HPDE6-E6E7 (cell line): ENCODE measurements at regions not wholly inside any gene's neighbourhood (a gene's known extent, or its start where the extent isn't known, plus 50 kb on each side); places are given as distances from the start of the nearest gene placed in this dataset.

Experiments
- DNase-seq: peaks from one replicate; pipeline ENCODE4 v3.0.0; 2011; ENCODE audit warnings: missing footprints; ENCODE audit errors: extremely low spot score

DNA sequence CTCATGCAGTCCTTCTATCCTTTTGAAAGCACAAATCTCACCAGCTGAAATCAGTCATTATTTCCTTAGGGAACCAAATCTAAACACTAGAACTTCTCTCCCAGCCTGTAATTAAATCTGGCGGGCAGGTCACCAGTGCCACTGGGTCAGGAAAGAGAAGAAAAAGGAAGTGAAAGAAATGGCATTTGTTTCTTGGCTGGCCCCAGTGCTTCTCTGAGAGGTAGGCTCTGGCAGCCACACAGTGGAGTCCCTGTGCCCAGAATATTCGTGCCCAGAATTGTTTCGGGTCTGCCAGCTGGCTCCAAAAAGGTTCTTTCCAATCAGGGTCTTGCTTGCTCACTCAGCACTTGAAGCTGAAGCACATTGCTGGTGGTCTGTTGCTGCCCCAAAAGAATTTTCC lies 133.9 kb upstream of the MTAP start:
- no peak for DNase-seq

GRCh38 chr9:21669701-21670100 lies 132.7 kb upstream of the MTAP start:
- no peak for DNase-seq

- DNase-seq = no peak
Measured at GRCh38 chr9:21670374-21670773, 132.1 kb upstream of the MTAP start.

DNA sequence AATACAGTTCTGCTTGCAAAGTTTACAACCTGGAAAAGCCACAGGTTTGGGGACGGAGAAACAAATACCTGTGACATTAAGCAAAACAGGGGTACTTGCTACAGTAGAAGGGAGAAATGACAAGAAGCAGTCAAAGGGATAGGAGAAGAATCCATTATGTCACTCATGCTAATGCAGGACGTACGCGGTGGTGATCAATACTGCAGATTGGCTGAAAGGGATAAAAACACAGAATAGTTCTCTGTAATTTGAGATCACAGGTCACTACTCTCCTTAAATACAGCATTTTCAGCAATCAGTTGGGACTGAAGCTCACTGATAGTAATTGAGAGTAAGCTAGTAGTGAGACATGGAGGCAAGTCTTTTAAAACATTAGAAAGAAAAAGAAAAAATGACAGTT lies 130.3 kb upstream of the MTAP start:
- no peak for DNase-seq

DNA sequence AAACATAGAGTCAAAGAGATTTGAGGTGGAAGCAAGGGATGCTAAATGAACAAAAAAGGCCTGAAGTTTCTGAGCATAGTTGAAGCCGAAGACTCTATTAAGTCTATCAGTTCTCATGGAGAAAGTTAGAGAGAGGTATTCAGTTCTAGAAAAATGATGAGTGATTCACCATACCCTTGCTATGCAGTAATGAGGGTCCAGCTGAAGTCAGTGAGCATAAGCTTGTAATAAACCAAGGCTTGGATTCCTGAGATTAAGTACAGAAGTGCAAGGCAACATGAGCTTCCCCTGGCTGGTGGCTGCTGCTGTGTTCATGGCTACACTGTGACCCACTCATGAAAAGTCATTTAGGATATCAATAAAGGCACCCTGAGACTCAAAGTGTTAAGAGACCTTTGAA lies 129.7 kb upstream of the MTAP start:
- no peak for DNase-seq

GRCh38 chr9:21674894-21675293 lies 127.5 kb upstream of the MTAP start:
- peak; percentile 39 for DNase-seq

DNA sequence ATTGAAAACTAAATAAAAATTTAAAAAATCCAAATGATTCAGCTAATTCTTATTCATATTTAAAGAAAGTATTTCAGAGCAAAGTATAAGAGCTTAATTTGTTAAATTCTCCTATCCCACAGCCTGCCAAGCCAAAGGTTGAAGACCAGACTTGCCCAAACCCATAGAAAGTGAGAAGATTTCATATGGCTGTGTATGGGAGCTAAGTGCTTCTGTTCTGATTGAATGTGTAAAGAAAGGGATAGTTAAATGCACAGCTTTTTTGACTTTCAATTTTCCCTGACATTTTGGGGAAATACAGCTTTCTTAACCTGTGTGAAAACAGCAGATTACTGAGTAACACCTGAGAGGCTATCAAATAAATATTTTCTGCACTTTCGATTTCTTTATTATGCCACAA lies 125.0 kb upstream of the MTAP start:
- no peak for DNase-seq

DNA sequence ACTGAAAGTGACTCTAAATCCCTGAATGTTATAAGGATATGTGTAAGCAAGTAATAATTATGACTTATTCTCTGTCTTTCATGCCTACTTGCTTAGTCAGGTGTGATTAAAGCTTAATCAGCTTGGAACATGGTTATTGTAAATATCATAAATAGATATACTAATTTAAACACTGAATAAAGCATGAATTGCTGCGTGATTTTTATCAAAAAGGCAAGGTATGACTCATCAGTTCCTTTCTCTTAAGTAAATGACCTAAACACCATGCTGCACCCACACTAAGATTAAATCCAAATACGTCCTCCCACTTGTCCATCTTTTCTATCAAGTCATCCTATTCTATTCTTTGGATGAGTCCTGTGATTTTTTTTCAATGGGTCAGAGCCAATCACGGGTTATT lies 124.6 kb upstream of the MTAP start:
- DNase-seq = peak; percentile 31

DNA sequence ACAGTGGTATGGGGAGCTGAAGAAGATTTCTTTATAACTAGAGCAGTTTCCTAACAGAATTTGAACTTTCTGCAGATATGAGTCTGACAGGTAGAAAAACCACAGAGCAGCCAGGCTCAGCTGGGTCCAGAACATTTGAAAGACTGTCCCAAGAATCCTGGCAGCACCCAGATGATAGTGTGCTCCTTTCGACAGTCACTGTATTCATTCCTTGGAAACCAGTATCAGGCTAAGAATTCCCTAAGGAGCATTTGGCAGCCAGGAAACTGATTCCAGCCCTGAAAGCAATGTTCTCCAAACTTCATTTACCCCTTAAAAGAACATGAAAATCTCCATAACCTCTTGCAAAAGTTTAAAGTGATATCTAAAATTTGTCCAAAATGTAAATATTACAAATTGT lies 123.0 kb upstream of the MTAP start:
- no peak for DNase-seq

GRCh38 chr9:21680590-21680989 lies 121.8 kb upstream of the MTAP start:
- DNase-seq = no peak

DNA sequence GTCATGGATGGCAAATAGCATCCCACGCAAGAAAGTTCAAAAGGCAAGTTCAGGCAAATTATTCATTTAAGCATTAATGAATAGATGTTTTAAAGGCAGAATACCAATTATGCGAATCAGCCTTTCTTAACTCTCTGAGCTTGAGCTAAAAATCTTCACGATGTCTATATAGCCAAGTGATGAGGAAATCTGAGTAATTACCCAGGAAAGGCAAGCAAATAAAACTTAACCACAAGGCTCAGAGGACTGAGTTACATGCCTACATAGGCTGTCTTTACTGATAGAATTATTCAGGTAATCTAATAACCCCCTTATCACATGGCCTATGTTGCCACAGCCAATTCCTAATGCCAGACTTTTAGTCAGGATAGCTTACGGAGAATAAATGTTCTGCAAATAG lies 120.8 kb upstream of the MTAP start:
- no peak for DNase-seq

DNA sequence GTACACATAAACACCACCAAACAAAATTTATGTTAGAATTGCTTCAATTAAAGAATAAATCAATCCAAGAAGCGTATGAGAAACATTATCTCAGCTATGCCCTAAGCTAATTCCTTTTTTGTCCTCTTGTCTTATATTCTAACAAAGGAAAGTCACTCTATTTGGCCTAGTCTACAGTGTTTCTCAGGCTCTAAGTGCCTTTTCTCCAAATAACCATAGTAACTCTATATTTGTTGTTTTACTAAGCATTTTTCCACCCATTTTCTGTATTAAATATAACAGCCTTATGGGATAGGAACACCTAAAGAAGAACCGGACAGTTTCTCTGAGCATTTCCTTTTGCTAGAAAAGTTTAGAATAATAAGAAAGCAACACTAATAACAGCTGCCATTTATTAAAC lies 120.1 kb upstream of the MTAP start:
- DNase-seq = no peak

GRCh38 chr9:21682981-21683380 lies 119.5 kb upstream of the MTAP start:
- no peak for DNase-seq

DNA sequence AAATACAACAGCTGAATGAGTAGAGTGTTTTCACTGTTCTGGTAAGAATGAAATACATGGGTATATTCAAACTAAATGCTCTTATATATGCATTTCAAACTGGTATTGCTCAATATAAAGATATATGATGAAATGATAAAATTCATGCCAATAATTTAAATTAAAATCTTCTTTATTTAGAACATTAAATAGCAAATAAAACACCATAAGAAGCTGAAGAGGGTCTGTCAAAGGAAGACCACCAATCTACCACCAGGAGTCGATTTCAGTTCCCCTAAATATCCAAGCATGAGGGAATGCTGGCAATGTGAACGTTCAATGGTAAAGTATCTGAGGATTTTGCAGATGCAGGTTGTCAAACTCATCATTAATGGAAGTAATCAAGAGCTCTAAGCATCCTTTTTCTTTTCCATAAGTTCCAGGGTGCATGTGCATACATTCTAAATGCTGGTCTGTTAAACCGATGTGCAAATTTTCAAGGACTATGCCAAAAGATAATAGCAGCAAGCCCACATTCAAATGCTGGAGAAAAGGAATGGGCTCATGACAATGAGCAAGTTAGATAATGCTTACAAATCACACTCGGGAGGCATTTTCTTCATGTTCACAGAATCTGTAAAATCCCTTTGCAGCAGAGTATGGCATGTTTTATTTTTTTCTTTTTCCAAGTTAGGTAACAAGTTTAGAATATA lies 118.8 kb upstream of the MTAP start:
- DNase-seq = no peak

DNA sequence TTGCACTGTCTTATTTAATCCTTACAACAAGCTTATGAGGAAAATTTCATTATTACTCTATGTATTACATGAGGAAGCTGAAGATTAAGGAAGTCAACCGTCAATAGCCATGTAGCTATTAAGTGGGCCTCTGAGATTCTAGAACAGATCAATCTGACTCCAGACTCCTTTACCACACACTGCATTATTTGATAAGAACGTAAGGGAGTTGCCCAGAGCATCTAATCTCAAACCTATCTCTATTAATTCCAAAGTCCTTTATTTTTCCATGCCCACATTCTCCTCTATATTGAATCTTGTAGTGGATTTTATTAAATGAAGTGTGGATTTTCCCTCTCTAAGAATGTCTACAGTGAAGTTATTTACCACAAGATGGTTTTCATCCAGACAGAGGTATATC lies 118.2 kb upstream of the MTAP start:
- no peak for DNase-seq

DNA sequence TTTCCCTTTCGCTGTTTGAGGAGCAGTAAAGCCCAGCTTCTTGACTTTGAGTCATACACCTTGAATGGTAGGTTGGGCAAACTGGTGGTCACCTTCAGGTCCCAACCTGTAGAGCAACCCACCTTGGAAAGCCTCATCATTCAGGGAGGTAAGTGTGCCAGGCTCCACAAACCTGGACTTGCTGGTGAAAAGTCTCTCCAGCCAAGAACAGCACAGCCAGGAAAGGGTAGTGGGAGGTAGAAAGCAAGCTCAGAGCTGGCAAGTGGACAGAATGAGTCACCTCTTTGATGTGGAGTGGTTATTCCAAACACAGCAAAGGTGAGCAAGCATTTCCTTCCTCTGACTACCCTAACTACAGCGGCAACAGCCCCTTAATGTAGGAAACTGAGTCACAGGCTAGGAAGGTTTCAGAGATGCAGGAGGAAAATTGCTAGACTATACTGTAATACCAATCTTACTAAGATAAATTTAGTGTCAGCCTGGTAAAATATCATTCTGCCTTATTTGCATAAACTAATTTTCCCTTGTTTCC lies 117.5 kb upstream of the MTAP start:
- peak; percentile 71 for DNase-seq

- no peak for DNase-seq
Measured at GRCh38 chr9:21685502-21685901, 116.9 kb upstream of the MTAP start.

DNA sequence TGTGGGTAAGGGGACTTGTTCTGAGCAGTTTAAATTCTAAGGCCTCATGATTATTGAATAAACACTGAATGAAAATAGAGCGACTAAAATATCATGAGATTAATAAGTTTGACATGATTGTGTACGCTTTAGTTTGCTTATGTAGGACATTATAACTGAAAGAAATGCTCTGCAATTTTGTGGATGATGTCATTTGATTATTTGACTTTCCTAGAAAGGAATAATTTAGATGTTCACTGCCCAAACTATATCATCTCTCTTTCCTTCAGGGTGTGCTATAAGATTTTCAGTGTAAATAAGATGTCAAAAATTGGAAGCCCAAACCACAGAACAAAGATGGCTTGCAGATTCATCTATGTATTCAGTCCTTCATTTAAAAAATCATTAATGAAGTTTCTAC lies 115.7 kb upstream of the MTAP start:
- DNase-seq = no peak

DNA sequence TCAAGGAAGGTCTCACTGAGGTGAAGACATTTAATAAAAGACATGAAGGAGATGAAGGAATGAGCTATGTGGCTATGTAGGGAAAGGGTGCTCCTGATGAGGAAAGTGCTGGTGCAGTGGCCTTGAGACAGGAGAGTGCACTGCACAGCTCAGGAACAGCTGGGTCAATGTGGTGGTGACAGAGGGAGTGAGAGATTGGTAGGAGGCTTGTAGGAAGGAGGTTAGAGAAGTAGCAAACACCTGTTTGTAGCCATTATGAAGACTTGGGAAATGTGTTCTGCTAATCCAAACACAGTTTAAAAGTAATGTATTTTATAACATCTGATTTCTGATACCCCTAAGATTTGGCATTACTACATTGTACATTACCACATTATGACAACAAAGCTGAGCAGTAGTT lies 115.1 kb upstream of the MTAP start:
- no peak for DNase-seq

GRCh38 chr9:21688108-21689102 lies 114.0 kb upstream of the MTAP start:
- peak; percentile 45 for DNase-seq

DNA sequence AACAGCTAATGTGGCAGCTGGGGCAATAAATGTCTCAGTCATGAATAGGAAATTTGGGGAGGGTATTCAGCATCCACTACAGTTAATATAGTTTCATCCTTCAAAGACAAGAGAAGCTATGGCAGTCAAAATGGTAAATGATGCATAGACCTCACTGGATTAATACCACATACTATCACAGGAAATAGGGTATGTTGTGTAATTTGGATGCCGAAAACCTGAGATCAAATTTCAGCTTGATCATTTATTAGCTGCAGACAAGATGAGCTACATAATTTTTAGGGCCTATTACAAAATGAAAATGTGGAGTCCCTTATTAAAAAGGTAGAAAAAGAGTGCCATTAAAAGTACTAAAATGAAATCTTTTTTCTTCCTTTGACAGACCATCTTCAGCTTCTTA lies 112.6 kb upstream of the MTAP start:
- DNase-seq = no peak

DNA sequence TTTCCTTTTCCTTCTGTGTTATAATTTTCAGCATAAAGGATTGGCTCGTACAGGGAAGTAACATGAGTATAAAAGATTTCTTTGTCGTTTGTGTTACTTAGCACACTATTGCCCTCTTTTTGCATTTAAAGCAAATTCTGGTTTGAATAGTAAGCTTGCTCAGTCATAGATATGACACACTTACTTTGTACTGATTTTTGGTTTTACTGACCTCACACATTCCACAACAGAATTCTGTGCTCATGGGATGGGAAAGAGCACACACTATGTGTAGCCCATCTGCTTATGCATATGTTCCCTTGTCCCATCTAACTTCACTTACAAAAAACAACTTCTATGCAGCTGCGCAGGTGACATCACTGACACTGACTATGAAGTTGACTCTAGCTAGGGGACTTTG lies 111.9 kb upstream of the MTAP start:
- no peak for DNase-seq

GRCh38 chr9:21692390-21692789 lies 110.0 kb upstream of the MTAP start:
- no peak for DNase-seq
